MCF 10A (cell line): ENCODE measurements at regions not wholly inside any gene's neighbourhood (a gene's known extent, or its start where the extent isn't known, plus 50 kb on each side); places are given as distances from the start of the nearest gene placed in this dataset.

Source experiments
- BruUV-seq: library from RNA; stranded (reverse); fragments of 400-500 nt; replicated peaks from 2 replicates; lab custom pipeline; 2021; lab: Mats Ljungman, UMichigan
- CTCF ChIA-PET: fragments of 300-600 bp; sonication (Branson Sonifier 250); formaldehyde crosslinking; extraction: SDS; loops from one replicate; lab custom pipeline; 2021; ENCODE audit warnings: antibody characterized with exemption, inconsistent platforms; lab: Yijun Ruan, JAX
- POLR2A ChIA-PET: fragments of 300-600, 350-650 bp; sonication (Branson Sonifier 250); formaldehyde crosslinking; extraction: SDS; loops from one replicate; lab custom pipeline; 2020; ENCODE audit warnings: antibody characterized with exemption, inconsistent platforms; lab: Yijun Ruan, JAX
- DNase-seq: peaks from one replicate; pipeline ENCODE4 v3.0.0-alpha.2; 2018; ENCODE audit not compliant: unreplicated experiment
- H3K27ac Mint-ChIP-seq: one replicate; pipeline ENCODE4 v1.8.0; 2022; ENCODE audit warnings: mild to moderate bottlenecking, low read depth, mixed read lengths; ENCODE audit not compliant: unreplicated experiment
- H3K27me3 Mint-ChIP-seq: one replicate; pipeline ENCODE4 v1.8.0; 2022; ENCODE audit warnings: mixed read lengths; ENCODE audit not compliant: insufficient read depth, unreplicated experiment
- H3K36me3 Mint-ChIP-seq: one replicate; pipeline ENCODE4 v1.8.0; 2022; ENCODE audit warnings: mild to moderate bottlenecking, moderate library complexity, mixed read lengths; ENCODE audit not compliant: insufficient read depth, unreplicated experiment
- H3K4me1 Mint-ChIP-seq: one replicate; pipeline ENCODE4 v1.8.0; 2022; ENCODE audit warnings: mixed read lengths; ENCODE audit not compliant: insufficient read depth, unreplicated experiment
- H3K4me3 Mint-ChIP-seq: one replicate; pipeline ENCODE4 v1.8.0; 2022; ENCODE audit warnings: mild to moderate bottlenecking, moderate library complexity, mixed read lengths; ENCODE audit not compliant: unreplicated experiment
- H3K9me3 Mint-ChIP-seq: one replicate; pipeline ENCODE4 v1.8.0; 2022; ENCODE audit warnings: mixed read lengths; ENCODE audit not compliant: unreplicated experiment
- intact Hi-C: fragments of 100-400 bp; cut with micrococcal nuclease; formaldehyde crosslinking; loops from 2 replicates; pipeline ENCODE4 v1.14.1; 2022
- TF ChIP-seq, protein P1 (sequence below): fragments of 200-600 bp; IDR thresholded peaks from one replicate; pipeline ENCODE4 v1.8.0; 2022; ENCODE audit warnings: antibody characterized with exemption, mild to moderate bottlenecking; ENCODE audit not compliant: unreplicated experiment

DNA sequence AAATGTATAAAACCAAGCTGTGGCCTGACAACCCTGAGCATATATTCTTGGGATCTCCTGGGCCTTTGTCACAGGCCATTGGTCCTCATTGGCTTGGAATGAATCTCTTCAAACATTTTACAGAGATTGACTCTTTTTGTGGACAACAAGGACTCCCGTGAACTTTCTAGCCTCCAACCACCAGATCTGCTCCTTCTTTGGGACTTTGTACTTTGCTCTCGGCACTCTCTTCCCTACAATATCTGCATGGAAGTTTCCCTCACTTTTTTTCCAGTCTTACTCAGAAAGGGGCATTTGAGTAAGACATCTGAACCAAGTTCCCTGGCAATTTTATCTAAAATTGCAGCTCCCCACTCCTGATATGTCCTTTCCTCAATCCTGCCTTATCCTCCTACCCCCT lies 158.8 kb downstream of the PHLDA1 start:
- Mint-ChIP-seq H3K4me1 (no peaks in the 10 kb centered on the region), H3K27ac (no peak overlapping the region)
- DNase-seq, result no peak

DNA sequence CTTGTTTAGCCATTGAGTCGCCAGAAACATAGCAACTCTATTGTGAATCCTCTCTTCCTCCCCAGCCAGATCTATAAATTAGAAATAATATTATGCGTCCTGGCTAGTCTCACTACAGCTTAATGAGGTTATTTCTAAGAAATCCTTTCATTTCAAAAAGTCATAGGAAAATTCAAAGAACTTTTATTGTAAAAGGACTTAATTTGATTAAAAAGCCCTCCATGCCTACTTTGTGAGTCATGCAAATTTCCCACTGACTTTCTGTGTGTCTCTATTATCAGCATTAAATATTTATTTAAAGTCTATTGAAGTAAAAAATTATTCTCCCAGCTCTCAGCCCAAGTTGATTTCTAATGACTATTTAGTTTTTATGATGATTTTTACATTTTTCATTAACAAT lies 160.7 kb downstream of the PHLDA1 start:
- intact Hi-C loops, result no loop called here
- Mint-ChIP-seq H3K27ac (no peak overlapping the region), H3K4me3 (no peak overlapping the region), H3K27me3 (no peaks in the 10 kb centered on the region), H3K4me1 (no peaks in the 10 kb centered on the region), H3K9me3 (peaks cover 5% of the 10 kb centered on the region), H3K36me3 (no peaks in the 10 kb centered on the region)
- POLR2A ChIA-PET, result no interaction called here
- TF ChIP-seq, protein P1, sequence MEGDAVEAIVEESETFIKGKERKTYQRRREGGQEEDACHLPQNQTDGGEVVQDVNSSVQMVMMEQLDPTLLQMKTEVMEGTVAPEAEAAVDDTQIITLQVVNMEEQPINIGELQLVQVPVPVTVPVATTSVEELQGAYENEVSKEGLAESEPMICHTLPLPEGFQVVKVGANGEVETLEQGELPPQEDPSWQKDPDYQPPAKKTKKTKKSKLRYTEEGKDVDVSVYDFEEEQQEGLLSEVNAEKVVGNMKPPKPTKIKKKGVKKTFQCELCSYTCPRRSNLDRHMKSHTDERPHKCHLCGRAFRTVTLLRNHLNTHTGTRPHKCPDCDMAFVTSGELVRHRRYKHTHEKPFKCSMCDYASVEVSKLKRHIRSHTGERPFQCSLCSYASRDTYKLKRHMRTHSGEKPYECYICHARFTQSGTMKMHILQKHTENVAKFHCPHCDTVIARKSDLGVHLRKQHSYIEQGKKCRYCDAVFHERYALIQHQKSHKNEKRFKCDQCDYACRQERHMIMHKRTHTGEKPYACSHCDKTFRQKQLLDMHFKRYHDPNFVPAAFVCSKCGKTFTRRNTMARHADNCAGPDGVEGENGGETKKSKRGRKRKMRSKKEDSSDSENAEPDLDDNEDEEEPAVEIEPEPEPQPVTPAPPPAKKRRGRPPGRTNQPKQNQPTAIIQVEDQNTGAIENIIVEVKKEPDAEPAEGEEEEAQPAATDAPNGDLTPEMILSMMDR, result no peak
- BruUV-seq, result no TSS peak
- DNase-seq, result no peak
- CTCF ChIA-PET, result interaction anchor here (0.6 kb wide), 1 partner anchor 496 kb away, joined by 3 read pairs; no protein-coding TSS in a partner anchor

More for the DNA sequence above, 158.8 kb downstream of the PHLDA1 start:
- Mint-ChIP-seq H3K27me3 (no peaks in the 10 kb centered on the region), H3K36me3 (no peaks in the 10 kb centered on the region), H3K9me3 (no peaks in the 10 kb centered on the region), H3K4me3 (no peak overlapping the region)
- no TSS peak for BruUV-seq
- TF ChIP-seq, protein P1, result no peak
- POLR2A ChIA-PET, result no interaction called here
- CTCF ChIA-PET, result interaction anchor here (0.7 to 1.1 kb wide), 3 partner anchors 56 to 106 kb away, joined by 3 to 4 read pairs (median 4); no protein-coding TSS in a partner anchor
- intact Hi-C loops, result no loop called here

DNA sequence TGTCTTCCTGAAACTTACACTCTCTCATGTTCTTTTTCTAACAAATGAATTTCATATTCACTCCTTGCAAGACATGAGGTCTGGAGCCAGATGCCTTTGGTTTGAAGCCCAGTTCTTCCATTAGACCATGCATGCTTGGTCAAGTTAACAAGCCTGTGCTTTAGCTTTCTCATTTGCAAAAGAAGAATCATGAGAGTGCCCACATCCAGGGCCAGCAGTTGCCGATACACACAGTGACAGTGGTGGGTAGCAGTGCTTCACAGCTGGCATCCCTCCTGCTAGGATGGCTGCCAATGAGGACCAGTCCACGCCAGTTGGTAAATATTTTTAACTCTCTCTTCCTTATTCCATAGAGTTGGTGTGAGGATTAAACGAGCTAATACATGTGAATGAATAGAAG lies 163.1 kb downstream of the PHLDA1 start:
- no peaks in the 10 kb centered on the region for H3K4me1 Mint-ChIP-seq
- H3K9me3 Mint-ChIP-seq, result peaks cover 5% of the 10 kb centered on the region
- POLR2A ChIA-PET, result no interaction called here
- TF ChIP-seq, protein P1, result no peak
- H3K36me3 Mint-ChIP-seq, result no peaks in the 10 kb centered on the region
- intact Hi-C loops, result no loop called here
- H3K4me3 Mint-ChIP-seq, result no peak overlapping the region
- BruUV-seq, result no TSS peak
- no peaks in the 10 kb centered on the region for H3K27me3 Mint-ChIP-seq
- no peak overlapping the region for H3K27ac Mint-ChIP-seq
- DNase-seq, result no peak
- CTCF ChIA-PET, result interaction anchor here (0.6 to 1.1 kb wide), 2 partner anchors 244 to 245 kb away, joined by 3 to 8 read pairs; no protein-coding TSS in a partner anchor

DNA sequence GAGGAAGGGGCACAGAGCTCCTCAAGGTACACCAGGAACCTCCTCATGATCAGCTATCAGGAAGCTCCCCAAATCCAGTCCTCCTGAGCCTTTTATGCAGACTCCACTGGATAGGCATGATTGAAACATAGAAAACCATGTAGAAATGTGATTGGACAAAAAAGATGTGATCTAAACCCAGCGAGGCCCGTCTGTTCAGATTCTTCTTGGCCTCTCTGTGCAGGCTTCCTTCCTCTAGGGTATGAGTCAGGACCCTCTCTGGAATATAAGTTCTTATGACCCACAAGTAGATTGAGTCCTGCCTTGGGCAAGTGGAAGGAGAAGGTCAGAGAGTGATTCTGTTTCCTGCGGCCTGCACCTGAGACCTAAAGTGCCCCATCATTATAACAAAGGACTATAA lies 166.3 kb downstream of the PHLDA1 start:
- DNase-seq, result no peak
- BruUV-seq, result no TSS peak
- H3K9me3 Mint-ChIP-seq, result peaks cover 5% of the 10 kb centered on the region
- CTCF ChIA-PET, result no interaction called here
- intact Hi-C loops, result no loop called here
- H3K27ac Mint-ChIP-seq, result no peak overlapping the region
- H3K4me1 Mint-ChIP-seq, result peaks cover 12% of the 10 kb centered on the region
- H3K36me3 Mint-ChIP-seq, result no peaks in the 10 kb centered on the region
- no peak overlapping the region for H3K4me3 Mint-ChIP-seq
- POLR2A ChIA-PET, result interaction anchor here (1.3 kb wide), 1 partner anchor 13 kb away, joined by 3 read pairs; no protein-coding TSS in a partner anchor
- TF ChIP-seq, protein P1, result no peak
- no peaks in the 10 kb centered on the region for H3K27me3 Mint-ChIP-seq
